Type B pancreatic cell (in vitro differentiated cells): ENCODE measurements at regions not wholly inside any gene's neighbourhood (a gene's known extent, or its start where the extent isn't known, plus 50 kb on each side); places are given as distances from the start of the nearest gene placed in this dataset.
A peak's percentile ranks its signal among the peaks of the same experiment; 100 is the strongest.

Source experiments
- DNase-seq: peaks from one replicate; pipeline ENCODE4 v3.0.0; 2021; ENCODE audit warnings: mixed read lengths; ENCODE audit not compliant: unreplicated experiment; ENCODE audit errors: extremely low spot score
- H3K27ac Mint-ChIP-seq: 2 replicates; pipeline ENCODE4 v1.8.0; 2021; ENCODE audit warnings: mild to moderate bottlenecking, mixed read lengths
- H3K27me3 Mint-ChIP-seq: 2 replicates; pipeline ENCODE4 v1.8.0; 2021; ENCODE audit warnings: mixed read lengths
- H3K36me3 Mint-ChIP-seq: 2 replicates; pipeline ENCODE4 v1.8.0; 2021; ENCODE audit warnings: mixed read lengths
- H3K4me1 Mint-ChIP-seq: one replicate; pipeline ENCODE4 v1.8.0; 2021; ENCODE audit warnings: mixed read lengths; ENCODE audit not compliant: unreplicated experiment
- H3K4me3 Mint-ChIP-seq: 2 replicates; pipeline ENCODE4 v1.8.0; 2021; ENCODE audit warnings: mild to moderate bottlenecking, mixed read lengths
- H3K9me3 Mint-ChIP-seq: 2 replicates; pipeline ENCODE4 v1.8.0; 2021; ENCODE audit warnings: mixed read lengths
- TF ChIP-seq, protein P1 (sequence below): fragments of 200-600 bp; sonication (generic); conservative IDR thresholded peaks from 2 replicates; pipeline ENCODE4 v1.5.0; 2021; ENCODE audit warnings: antibody characterized with exemption, mild to moderate bottlenecking

DNA sequence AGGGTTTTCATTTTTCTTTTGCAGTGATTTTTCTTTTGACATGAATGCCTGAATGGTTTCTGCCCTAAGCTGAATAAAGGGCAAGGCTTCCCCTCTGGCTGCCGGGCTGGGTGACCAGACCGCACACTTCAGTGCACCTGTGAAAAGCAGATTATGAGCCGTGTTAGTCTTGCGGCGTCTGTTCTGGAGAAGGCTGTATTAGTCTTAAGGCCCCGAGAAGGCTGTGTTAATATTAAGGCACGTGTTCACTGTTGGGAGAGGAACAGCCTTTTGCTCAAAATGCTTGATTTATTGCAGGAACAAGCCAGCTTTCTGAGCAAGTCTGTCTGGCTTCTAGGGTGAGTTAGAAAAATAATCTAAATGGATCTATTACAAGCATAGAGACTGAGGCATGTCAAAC lies 54.7 kb upstream of the DNAH14 start:
- H3K27ac Mint-ChIP-seq, result no peak overlapping the region
- no peak for DNase-seq
- H3K36me3 Mint-ChIP-seq, result no peaks in the 10 kb centered on the region

DNA sequence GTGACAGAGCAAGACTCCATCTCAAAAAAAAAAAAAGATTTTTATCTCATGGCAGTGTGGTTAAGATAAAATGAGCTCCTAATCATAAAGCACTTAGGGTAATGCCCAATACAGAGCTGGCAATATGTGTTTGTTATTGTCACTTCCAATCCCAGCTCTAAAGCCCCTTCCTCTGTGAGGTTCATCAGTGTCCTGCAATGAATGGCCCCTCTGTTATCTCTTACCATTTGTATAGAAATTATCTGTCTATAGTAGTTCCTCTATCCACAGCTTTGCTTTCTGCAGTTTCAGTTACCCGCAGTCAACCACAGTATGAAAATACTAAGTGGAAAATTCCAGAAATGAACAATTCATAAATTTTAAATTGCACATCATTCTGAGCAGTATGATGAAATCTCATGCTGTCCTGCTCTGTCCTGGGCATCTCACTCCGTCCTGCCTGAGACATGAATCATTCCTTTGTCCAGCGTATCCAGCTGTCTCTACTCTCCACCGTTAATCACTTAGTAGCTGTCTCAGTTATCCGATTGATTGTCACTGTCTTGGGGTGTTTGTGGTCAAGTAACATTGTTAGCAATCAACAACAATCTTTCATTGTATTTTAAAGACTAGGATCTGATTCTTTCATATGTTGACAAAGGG lies 50.2 kb upstream of the DNAH14 start:
- no peak for DNase-seq
- Mint-ChIP-seq H3K4me3 (no peak overlapping the region), H3K4me1 (peaks cover 17% of the 10 kb centered on the region), H3K27me3 (peaks cover 11% of the 10 kb centered on the region), H3K36me3 (no peaks in the 10 kb centered on the region), H3K27ac (no peak overlapping the region), H3K9me3 (no peaks in the 10 kb centered on the region)
- TF ChIP-seq, protein P1, sequence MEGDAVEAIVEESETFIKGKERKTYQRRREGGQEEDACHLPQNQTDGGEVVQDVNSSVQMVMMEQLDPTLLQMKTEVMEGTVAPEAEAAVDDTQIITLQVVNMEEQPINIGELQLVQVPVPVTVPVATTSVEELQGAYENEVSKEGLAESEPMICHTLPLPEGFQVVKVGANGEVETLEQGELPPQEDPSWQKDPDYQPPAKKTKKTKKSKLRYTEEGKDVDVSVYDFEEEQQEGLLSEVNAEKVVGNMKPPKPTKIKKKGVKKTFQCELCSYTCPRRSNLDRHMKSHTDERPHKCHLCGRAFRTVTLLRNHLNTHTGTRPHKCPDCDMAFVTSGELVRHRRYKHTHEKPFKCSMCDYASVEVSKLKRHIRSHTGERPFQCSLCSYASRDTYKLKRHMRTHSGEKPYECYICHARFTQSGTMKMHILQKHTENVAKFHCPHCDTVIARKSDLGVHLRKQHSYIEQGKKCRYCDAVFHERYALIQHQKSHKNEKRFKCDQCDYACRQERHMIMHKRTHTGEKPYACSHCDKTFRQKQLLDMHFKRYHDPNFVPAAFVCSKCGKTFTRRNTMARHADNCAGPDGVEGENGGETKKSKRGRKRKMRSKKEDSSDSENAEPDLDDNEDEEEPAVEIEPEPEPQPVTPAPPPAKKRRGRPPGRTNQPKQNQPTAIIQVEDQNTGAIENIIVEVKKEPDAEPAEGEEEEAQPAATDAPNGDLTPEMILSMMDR, result no peak

More for the DNA sequence above, 54.7 kb upstream of the DNAH14 start:
- Mint-ChIP-seq H3K9me3 (no peaks in the 10 kb centered on the region), H3K27me3 (peaks cover 11% of the 10 kb centered on the region), H3K4me3 (peak overlapping the region; percentile 26), H3K4me1 (peaks cover 6% of the 10 kb centered on the region)
- TF ChIP-seq, protein P1, result no peak
